Immature natural killer cell (primary cell): ENCODE measurements at regions not wholly inside any gene's neighbourhood (a gene's known extent, or its start where the extent isn't known, plus 50 kb on each side); places are given as distances from the start of the nearest gene placed in this dataset.
"Not testable (repeated sequence)": the region's sequence is repeated elsewhere in the genome, so short reads cannot be mapped to it uniquely, and the experiment has no call there.

Source experiments
- DNase-seq, 3 donors: peaks; one replicate each; pipeline ENCODE4 v3.0.0; 2022; ENCODE audit warnings: mixed read lengths in 1 of 3
- H3K27ac Mint-ChIP-seq, 6 donors: one replicate each; pipeline ENCODE4 v1.8.0; 2020; ENCODE audit warnings: mixed read lengths in 6 of 6, mild to moderate bottlenecking in 5 of 6, inconsistent platforms in 4 of 6, moderate library complexity in 3 of 6
- H3K27me3 Mint-ChIP-seq, 3 donors: one replicate each; pipeline ENCODE4 v1.8.0; 2020 to 2021; ENCODE audit warnings: low read depth in 3 of 3, mild to moderate bottlenecking in 3 of 3, mixed read lengths in 3 of 3, moderate library complexity in 3 of 3, inconsistent platforms in 1 of 3
- H3K36me3 Mint-ChIP-seq, 3 donors: one replicate each; pipeline ENCODE4 v1.8.0; 2020; ENCODE audit warnings: mixed read lengths in 3 of 3, inconsistent platforms in 2 of 3, mild to moderate bottlenecking in 2 of 3
- H3K4me1 Mint-ChIP-seq, 2 donors: one replicate each; pipeline ENCODE4 v1.8.0; 2020; ENCODE audit warnings: inconsistent platforms in 2 of 2, mild to moderate bottlenecking in 2 of 2, mixed read lengths in 2 of 2, moderate library complexity in 1 of 2
- H3K4me3 Mint-ChIP-seq, 5 donors: one replicate each; pipeline ENCODE4 v1.8.0; 2020; ENCODE audit warnings: mild to moderate bottlenecking in 5 of 5, mixed read lengths in 5 of 5, inconsistent platforms in 3 of 5, moderate library complexity in 3 of 5
- H3K9me3 Mint-ChIP-seq, 6 donors: one replicate each; pipeline ENCODE4 v1.8.0; 2020; ENCODE audit warnings: mild to moderate bottlenecking in 6 of 6, mixed read lengths in 6 of 6, inconsistent platforms in 4 of 6, moderate library complexity in 3 of 6

GRCh38 chr11:12058425-12059115 lies 50.1 kb upstream of the DKK3 start:
- H3K4me1 Mint-ChIP-seq = peaks cover 25 to 34% of the 10 kb centered on the region in 2 donors
- H3K4me3 Mint-ChIP-seq = no peak overlapping the region
- no peak for DNase-seq
- no peaks in the 10 kb centered on the region for H3K36me3 Mint-ChIP-seq
- peaks cover 0 to 5% (median 5%) of the 10 kb centered on the region in 3 donors for H3K27me3 Mint-ChIP-seq
- H3K27ac Mint-ChIP-seq = peak overlapping the region in 2 of 6 donors; percentile 21 to 29
- H3K9me3 Mint-ChIP-seq = no peaks in the 10 kb centered on the region

GRCh38 chr11:12059144-12059543 lies 50.7 kb upstream of the DKK3 start:
- Mint-ChIP-seq H3K27ac (peak overlapping the region in 1 of 6 donors; percentile 0), H3K4me1 (peaks cover 27 to 36% of the 10 kb centered on the region in 2 donors)
- not testable (repeated sequence) for H3K36me3 Mint-ChIP-seq, H3K27me3 Mint-ChIP-seq, H3K9me3 Mint-ChIP-seq, DNase-seq, H3K4me3 Mint-ChIP-seq

GRCh38 chr11:12060385-12060985 lies 49.9 kb upstream of the MICAL2 start:
- no peak overlapping the region for H3K27ac Mint-ChIP-seq
- H3K4me3 Mint-ChIP-seq = no peak overlapping the region
- peaks cover 29 to 40% of the 10 kb centered on the region in 2 donors for H3K4me1 Mint-ChIP-seq
- H3K9me3 Mint-ChIP-seq = peaks cover 0 to 4% (median 0%) of the 10 kb centered on the region in 6 donors
- no peaks in the 10 kb centered on the region for H3K36me3 Mint-ChIP-seq
- peaks cover 0 to 6% (median 5%) of the 10 kb centered on the region in 3 donors for H3K27me3 Mint-ChIP-seq
- no peak for DNase-seq
